HG02981 (cell line): ENCODE measurements at regions not wholly inside any gene's neighbourhood (a gene's known extent, or its start where the extent isn't known, plus 50 kb on each side); places are given as distances from the start of the nearest gene placed in this dataset.

Experiments
- ATAC-seq: cut with Tn5 transposase; IDR thresholded peaks from one replicate; pipeline ENCODE4 v1.9.1; 2021; ENCODE audit warnings: mild to moderate bottlenecking, moderate library complexity; ENCODE audit not compliant: unreplicated experiment

- ATAC-seq = no peak
These were observed 160.6 kb downstream of the GADD45G start for GRCh38 chr9:89765211-89765946.

- ATAC-seq = no peak
These were observed 162.2 kb downstream of the GADD45G start for GRCh38 chr9:89766991-89767390.

GRCh38 chr9:89768051-89768450, 163.2 kb downstream of the GADD45G start:
- ATAC-seq = no peak

GRCh38 chr9:89768650-89769071, 163.8 kb downstream of the GADD45G start:
- no peak for ATAC-seq

- ATAC-seq = no peak
These were observed 165.8 kb downstream of the GADD45G start for GRCh38 chr9:89770531-89771174.

GRCh38 chr9:89771205-89771604, 166.4 kb downstream of the GADD45G start:
- no peak for ATAC-seq

- ATAC-seq = no peak
These were observed 168.4 kb downstream of the GADD45G start for GRCh38 chr9:89773170-89773569.

GRCh38 chr9:89774858-89775370, 170.1 kb downstream of the GADD45G start:
- ATAC-seq = no peak

- ATAC-seq = no peak
These were observed 170.8 kb downstream of the GADD45G start for GRCh38 chr9:89775641-89776040.

- no peak for ATAC-seq
These were observed 172.1 kb downstream of the GADD45G start for GRCh38 chr9:89776795-89777525.

- no peak for ATAC-seq
These were observed 172.7 kb downstream of the GADD45G start for GRCh38 chr9:89777544-89777943.

GRCh38 chr9:89778100-89779090, 173.6 kb downstream of the GADD45G start:
- no peak for ATAC-seq

GRCh38 chr9:89779405-89780203, 174.8 kb downstream of the GADD45G start:
- no peak for ATAC-seq

- ATAC-seq = no peak
These were observed 176.1 kb downstream of the GADD45G start for GRCh38 chr9:89780959-89781358.

- ATAC-seq = peak; percentile 79
These were observed 177.2 kb downstream of the GADD45G start for GRCh38 chr9:89781838-89782540.

- no peak for ATAC-seq
These were observed 181.8 kb downstream of the GADD45G start for GRCh38 chr9:89786655-89787054.

- ATAC-seq = no peak
These were observed 182.8 kb downstream of the GADD45G start for GRCh38 chr9:89787595-89787994.

GRCh38 chr9:89788434-89788833, 183.6 kb downstream of the GADD45G start:
- ATAC-seq = no peak

GRCh38 chr9:89789922-89790510, 185.2 kb downstream of the GADD45G start:
- ATAC-seq = no peak
